ENCODE measurements at regions not wholly inside any gene's neighbourhood (a gene's known extent, or its start where the extent isn't known, plus 50 kb on each side); places are given as distances from the start of the nearest gene placed in this dataset.

GRCh38 chr2:19632403-19632991 is 269.3 kb downstream of the TTC32 start:
- no peaks in the 10 kb centered on the region for H4K20me1 ChIP-seq (ENCODE audit: control insufficient read depth, insufficient read depth, low read depth, low read length)
- no peaks in the 10 kb centered on the region for H3K4me1 ChIP-seq (ENCODE audit: control insufficient read depth, low read length)
- H3K9me3 ChIP-seq (ENCODE audit: control insufficient read depth, insufficient read depth, low read length), result no peaks in the 10 kb centered on the region
- H3K9me2 ChIP-seq (replicated peaks; ENCODE audit: control insufficient read depth, low read length), result no peaks in the 10 kb centered on the region
- no peaks in the 10 kb centered on the region for H3F3A ChIP-seq (ENCODE audit: control insufficient read depth, insufficient read depth)
- no peak overlapping the region for H3K4me3 ChIP-seq (ENCODE audit: low read length)
- H3K27ac ChIP-seq (ENCODE audit: low read depth, low read length), result no peak overlapping the region
- TF ChIP-seq CTCF (IDR thresholded peaks at IDR 0.05; ENCODE audit: low read depth, low read length, poor library complexity, severe bottlenecking) (no peak), EZH2phosphoT487 (IDR thresholded peaks at IDR 0.05; ENCODE audit: borderline replicate concordance, low read length) (no peak)
- H3K79me2 ChIP-seq (ENCODE audit: control insufficient read depth, low read length), result no peaks in the 10 kb centered on the region
- H3K27me3 ChIP-seq (ENCODE audit: control insufficient read depth, low read length), result no peaks in the 10 kb centered on the region
- no peaks in the 10 kb centered on the region for H3K36me3 ChIP-seq (ENCODE audit: control insufficient read depth, low read length)
- no peak overlapping the region for H3K4me2 ChIP-seq (ENCODE audit: low read length)

GRCh38 chr2:19631871-19632270 is 269.9 kb downstream of the TTC32 start:
- no peaks in the 10 kb centered on the region for H3K9me3 ChIP-seq (ENCODE audit: control insufficient read depth, insufficient read depth, low read length)
- no peak overlapping the region for H3K4me2 ChIP-seq (ENCODE audit: low read length)
- no peaks in the 10 kb centered on the region for H3K27me3 ChIP-seq (ENCODE audit: control insufficient read depth, low read length)
- H4K20me1 ChIP-seq (ENCODE audit: control insufficient read depth, insufficient read depth, low read depth, low read length), result no peaks in the 10 kb centered on the region
- H3K36me3 ChIP-seq (ENCODE audit: control insufficient read depth, low read length), result no peaks in the 10 kb centered on the region
- no peaks in the 10 kb centered on the region for H3K9me2 ChIP-seq (replicated peaks; ENCODE audit: control insufficient read depth, low read length)
- no peaks in the 10 kb centered on the region for H3F3A ChIP-seq (ENCODE audit: control insufficient read depth, insufficient read depth)
- H3K79me2 ChIP-seq (ENCODE audit: control insufficient read depth, low read length), result no peaks in the 10 kb centered on the region
- TF ChIP-seq EZH2phosphoT487 (IDR thresholded peaks at IDR 0.05; ENCODE audit: borderline replicate concordance, low read length) (no peak), CTCF (IDR thresholded peaks at IDR 0.05; ENCODE audit: low read depth, low read length, poor library complexity, severe bottlenecking) (no peak)
- no peak overlapping the region for H3K27ac ChIP-seq (ENCODE audit: low read depth, low read length)
- no peak overlapping the region for H3K4me3 ChIP-seq (ENCODE audit: low read length)
- H3K4me1 ChIP-seq (ENCODE audit: control insufficient read depth, low read length), result no peaks in the 10 kb centered on the region

- H3K27ac ChIP-seq (ENCODE audit: low read depth, low read length), result no peak overlapping the region
Measured at GRCh38 chr2:19630921-19631320, 270.9 kb downstream of the TTC32 start.

More at GRCh38 chr2:19630921-19631320, 270.9 kb downstream of the TTC32 start:
- H3K27me3 ChIP-seq (ENCODE audit: control insufficient read depth, low read length), result no peaks in the 10 kb centered on the region
- no peaks in the 10 kb centered on the region for H3K4me1 ChIP-seq (ENCODE audit: control insufficient read depth, low read length)
- no peak overlapping the region for H3K4me2 ChIP-seq (ENCODE audit: low read length)
- H3F3A ChIP-seq (ENCODE audit: control insufficient read depth, insufficient read depth), result no peaks in the 10 kb centered on the region
- no peaks in the 10 kb centered on the region for H3K9me2 ChIP-seq (replicated peaks; ENCODE audit: control insufficient read depth, low read length)
- no peaks in the 10 kb centered on the region for H3K79me2 ChIP-seq (ENCODE audit: control insufficient read depth, low read length)
- TF ChIP-seq EZH2phosphoT487 (IDR thresholded peaks at IDR 0.05; ENCODE audit: borderline replicate concordance, low read length) (no peak), CTCF (IDR thresholded peaks at IDR 0.05; ENCODE audit: low read depth, low read length, poor library complexity, severe bottlenecking) (no peak)
- H3K36me3 ChIP-seq (ENCODE audit: control insufficient read depth, low read length), result no peaks in the 10 kb centered on the region
- no peaks in the 10 kb centered on the region for H4K20me1 ChIP-seq (ENCODE audit: control insufficient read depth, insufficient read depth, low read depth, low read length)
- no peak overlapping the region for H3K4me3 ChIP-seq (ENCODE audit: low read length)
- H3K9me3 ChIP-seq (ENCODE audit: control insufficient read depth, insufficient read depth, low read length), result no peaks in the 10 kb centered on the region

Data from DOHH2 (cell line).